HG02571 (cell line): ENCODE measurements at regions not wholly inside any gene's neighbourhood (a gene's known extent, or its start where the extent isn't known, plus 50 kb on each side); places are given as distances from the start of the nearest gene placed in this dataset.

Experiments used
- ATAC-seq: cut with Tn5 transposase; IDR thresholded peaks from one replicate; pipeline ENCODE4 v1.9.1; 2021; ENCODE audit warnings: mild to moderate bottlenecking, moderate library complexity; ENCODE audit not compliant: unreplicated experiment

DNA sequence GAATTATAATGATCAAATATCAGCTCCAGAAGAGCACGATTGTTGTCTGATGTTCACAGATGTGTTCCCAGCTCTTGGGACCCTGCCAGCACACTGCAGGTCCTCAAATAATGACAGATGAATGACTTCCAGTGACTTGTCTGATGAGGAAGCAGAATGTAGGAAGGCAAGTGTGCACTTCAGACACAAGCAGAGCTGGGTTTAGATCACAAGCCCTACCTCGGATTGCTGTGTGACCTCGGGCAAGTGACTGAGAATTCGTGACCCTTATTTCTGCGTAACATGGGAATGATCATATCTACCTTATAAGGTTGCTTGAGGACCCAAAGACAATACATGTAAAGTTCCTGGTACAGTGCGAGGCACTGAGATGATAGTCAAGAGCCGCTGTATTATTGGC is 182.2 kb downstream of the ABCC12 start:
- no peak for ATAC-seq

- no peak for ATAC-seq
These were observed 183.4 kb downstream of the ABCC12 start for GRCh38 chr16:47972246-47972985.

- ATAC-seq, result no peak
These were observed 184.6 kb downstream of the ABCC12 start for GRCh38 chr16:47971225-47971624.

GRCh38 chr16:47970291-47970931 is 185.4 kb downstream of the ABCC12 start:
- ATAC-seq, result no peak

GRCh38 chr16:47967374-47967773 is 188.4 kb downstream of the ABCC12 start:
- no peak for ATAC-seq

- no peak for ATAC-seq
These were observed 189.5 kb downstream of the ABCC12 start for GRCh38 chr16:47966325-47966724.

DNA sequence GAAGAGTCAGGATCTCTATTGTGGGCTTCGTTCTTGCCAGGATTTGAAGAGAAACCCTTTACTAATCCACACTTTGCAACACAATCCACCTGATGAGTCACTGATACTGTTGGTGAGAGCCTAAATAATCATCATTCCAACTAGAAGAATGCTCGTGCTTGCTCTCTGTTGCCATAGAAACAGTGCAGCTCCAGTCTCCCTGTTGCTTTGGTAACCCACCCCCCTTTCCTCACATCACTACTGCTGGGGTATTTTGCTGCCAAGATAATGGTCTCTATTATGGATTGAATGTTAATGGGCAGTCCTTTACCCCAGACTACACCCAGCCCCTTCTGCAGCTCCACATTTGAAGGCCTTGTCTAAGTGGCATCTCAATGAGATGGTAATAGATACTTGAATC is 190.4 kb downstream of the ABCC12 start:
- no peak for ATAC-seq

GRCh38 chr16:47958726-47959125 is 197.1 kb downstream of the ABCC12 start:
- ATAC-seq, result no peak

DNA sequence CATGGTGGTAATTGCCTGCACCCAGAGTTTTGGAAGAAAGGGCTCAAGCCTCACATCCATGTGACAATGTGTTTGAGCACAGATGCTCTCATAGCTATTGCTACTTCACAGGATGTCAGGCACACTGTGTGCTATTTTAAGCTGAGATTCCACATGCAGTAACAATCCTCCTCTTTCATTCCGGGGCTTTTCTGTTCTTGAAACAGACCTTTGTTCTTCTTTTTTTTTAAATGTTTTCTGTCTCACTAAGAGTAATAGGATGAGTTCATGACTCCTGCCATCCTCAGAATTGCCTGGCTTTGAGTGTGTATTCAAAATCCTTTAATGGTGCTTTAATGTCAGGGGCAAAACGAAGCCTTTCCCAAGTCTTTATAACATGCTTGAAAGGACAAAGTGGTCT is 198.9 kb downstream of the ABCC12 start:
- ATAC-seq, result no peak

DNA sequence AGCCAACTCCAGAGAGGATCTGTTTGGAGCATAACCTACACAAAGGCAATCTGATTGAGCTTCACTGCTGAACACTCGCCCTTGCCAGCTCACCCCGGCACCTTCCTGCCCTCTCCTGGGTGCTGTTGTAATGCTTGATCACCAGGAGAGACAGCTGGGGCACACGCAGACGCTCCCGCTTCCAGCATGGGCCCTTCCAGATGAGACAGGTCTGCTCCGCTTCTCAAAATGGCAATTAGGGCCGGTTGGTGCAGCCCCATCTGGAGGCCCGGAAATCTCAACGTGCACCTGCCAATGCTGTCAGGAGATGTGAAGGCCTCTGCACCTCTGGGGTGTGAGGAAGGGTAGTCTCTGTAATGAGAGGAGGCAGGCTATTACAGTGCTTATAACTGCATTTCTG is 206.1 kb downstream of the ABCC12 start:
- no peak for ATAC-seq

DNA sequence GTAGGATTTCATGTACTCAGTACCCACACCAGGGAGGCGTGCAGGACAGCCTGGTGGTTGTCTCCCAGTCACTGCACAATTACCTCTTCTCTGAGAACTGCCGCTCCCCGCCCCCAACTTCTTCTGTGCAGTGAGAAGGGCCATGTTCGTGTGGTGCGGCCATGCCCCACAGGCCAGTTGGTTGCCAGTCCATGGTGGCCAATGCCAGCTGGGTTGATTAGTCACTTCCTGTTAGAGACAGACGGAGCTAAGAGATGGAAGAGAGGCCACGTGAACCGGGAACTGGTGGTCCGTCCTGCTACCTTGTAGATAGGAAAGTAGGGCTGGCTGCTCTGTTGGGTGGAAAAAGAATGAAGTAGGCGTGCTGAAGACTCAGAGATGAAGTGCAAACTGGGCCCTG is 206.5 kb downstream of the ABCC12 start:
- ATAC-seq, result no peak

GRCh38 chr16:47947723-47948122 is 208.1 kb downstream of the ABCC12 start:
- no peak for ATAC-seq

DNA sequence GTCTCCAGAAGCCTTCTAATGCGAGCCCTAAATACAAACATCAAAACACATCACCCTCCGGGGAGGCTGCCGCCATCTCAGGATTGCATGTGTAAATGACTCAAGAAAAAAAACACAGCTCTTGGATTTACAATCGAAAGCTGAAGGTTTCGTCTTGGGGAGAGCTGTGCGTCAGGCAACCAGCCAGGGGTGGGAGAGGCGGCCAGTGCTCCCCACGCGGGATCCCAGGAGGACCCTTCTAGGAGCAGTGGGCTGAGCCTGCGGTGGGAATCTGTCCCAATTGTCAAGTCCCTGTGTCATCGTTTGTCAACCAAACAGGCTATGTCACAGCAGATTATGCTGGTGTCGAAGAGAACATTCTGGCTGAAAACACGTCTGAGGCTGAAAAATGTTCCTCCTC is 209.7 kb downstream of the ABCC12 start:
- ATAC-seq, result no peak

DNA sequence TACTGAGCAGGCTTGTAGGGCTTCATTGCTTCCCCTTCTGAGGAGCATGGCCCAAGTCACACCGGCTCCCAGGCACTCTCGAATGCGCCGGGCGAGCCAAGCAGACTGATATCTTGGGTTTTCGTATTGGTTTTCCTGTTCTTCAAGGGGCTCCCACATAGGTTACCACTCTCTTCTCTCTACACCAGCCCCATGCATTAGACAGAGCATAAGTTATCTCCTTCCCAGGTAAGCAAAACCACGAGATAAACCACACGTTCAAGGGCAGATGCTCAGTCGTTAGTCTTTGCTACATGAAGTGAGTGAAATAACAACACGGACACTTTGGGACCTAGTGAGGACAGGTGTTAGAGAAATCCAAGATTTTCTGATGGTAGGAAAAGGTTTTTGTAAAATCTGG is 211.2 kb downstream of the ABCC12 start:
- no peak for ATAC-seq

DNA sequence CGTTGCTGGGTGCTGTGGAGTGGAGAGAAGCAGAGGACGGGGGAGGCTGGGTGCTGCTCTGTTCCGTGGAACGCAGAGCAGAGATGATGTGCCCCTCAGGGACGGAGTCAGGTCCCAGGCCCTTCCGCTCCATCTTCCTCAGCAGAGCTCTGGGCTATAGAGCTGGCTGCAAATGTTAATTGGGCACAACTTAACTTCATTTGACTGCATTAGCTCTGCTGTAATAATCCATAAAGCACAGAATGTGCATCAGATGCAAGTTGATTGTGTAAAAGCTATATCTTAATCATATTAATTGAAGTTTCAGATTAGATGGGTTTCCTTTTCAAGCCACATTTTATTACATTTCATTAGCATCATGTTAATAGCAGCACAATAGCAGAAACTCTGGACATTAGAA is 212.6 kb downstream of the ABCC12 start:
- no peak for ATAC-seq

DNA sequence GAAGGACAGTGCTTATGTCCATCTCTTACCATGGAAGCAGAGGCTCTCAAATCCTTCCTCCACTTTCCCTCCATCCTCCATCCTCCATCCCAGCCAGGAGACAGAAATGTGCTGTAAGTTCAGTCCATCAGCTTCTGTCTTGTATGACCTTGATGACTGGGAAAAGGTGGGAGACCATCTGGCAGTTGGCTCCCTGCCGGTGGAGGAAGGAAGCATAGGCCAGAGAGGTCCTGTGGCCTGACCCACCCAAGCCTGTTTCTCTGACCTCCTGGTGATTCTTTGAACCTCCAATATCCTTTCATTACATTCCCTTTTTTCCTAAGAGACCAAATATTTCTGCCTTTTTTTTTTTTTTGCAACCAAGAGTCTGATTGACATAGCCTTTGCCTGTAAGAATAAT is 215.3 kb downstream of the ABCC12 start:
- ATAC-seq, result no peak

- ATAC-seq, result no peak
These were observed 216.1 kb downstream of the ABCC12 start for GRCh38 chr16:47939680-47940079.

DNA sequence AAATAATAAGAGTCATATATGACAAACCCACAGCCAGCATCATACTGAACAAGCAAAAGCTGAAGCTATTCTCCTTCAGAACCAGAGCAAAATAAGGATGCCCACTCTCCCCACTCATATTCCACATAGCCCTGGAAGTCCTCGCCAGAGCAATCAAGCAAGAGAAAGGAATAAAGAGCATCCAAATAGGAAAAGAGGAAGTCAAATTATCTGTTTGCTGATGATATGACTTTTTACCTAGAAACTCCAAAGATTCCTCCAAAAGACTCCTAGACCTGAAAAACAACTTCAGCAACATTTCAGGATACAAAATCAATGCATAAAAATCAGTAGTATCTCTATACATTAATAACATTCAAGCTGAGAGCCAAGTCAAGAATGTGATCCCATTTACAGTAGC is 217.5 kb downstream of the ABCC12 start:
- ATAC-seq, result no peak

GRCh38 chr16:47928008-47928407 is 227.8 kb downstream of the ABCC12 start:
- ATAC-seq, result no peak

GRCh38 chr16:47927330-47927729 is 228.5 kb downstream of the ABCC12 start:
- no peak for ATAC-seq

DNA sequence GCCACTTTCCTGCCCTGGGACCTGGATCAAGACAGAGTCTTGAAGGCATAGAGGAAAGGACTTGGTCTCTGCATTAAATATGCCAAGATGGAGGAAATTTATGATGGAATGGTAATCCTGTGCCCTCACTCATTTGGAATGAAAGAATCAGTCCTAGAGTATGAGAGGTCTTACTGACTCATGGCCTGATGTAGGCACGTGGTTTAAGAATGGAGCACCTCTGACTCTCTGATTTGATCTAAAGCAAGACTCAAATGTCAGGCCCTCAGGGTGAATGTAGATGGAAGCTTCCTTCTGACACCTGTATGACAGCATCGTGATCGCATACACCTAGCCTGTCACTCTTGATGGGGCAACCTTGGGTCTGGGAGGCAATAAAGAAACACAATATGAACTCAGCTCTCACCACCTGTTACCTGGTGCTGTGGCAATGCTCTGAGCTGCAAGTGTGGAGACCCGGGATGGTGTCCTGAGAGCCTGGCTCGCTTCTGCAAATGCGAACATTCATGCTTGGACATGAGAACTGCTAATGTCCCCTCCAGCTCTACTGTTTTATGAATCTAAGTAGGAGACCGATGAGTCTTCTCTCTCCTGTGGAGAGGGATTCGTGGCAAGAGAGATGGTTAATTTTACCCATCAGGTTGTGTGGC is 229.9 kb downstream of the ABCC12 start:
- ATAC-seq, result no peak

GRCh38 chr16:47924950-47925349 is 230.8 kb downstream of the ABCC12 start:
- no peak for ATAC-seq
